Peyer's patch (tissue), 4 donors: ENCODE measurements at regions not wholly inside any gene's neighbourhood (a gene's known extent, or its start where the extent isn't known, plus 50 kb on each side); places are given as distances from the start of the nearest gene placed in this dataset.

Source experiments
- DNase-seq, 3 donors: peaks; one replicate each; pipeline ENCODE4 v3.0.0-alpha.2; 2017 to 2019
- H3K27ac ChIP-seq, 4 donors: fragments of 200-600 bp; sonication (generic); one replicate each; pipeline ENCODE4 v1.5.1; 2016 to 2019
- H3K27me3 ChIP-seq, 2 donors: fragments of 200-600 bp; sonication (generic); one replicate each; pipeline ENCODE4 v1.5.1; 2019
- H3K36me3 ChIP-seq, 3 donors: fragments of 200-600 bp; sonication (generic); one replicate each; pipeline ENCODE4 v1.5.1; 2016 to 2019
- H3K4me1 ChIP-seq, 4 donors: fragments of 200-600 bp; sonication (generic); one replicate each; pipeline ENCODE4 v1.5.1; 2016 to 2019
- H3K4me3 ChIP-seq, 4 donors: fragments of 200-600 bp; sonication (generic); 1 replicate in 3 of 4; 2 replicates in 1 of 4; pipeline ENCODE4 v1.5.1; 2016 to 2019; ENCODE audit warnings: mild to moderate bottlenecking in 1 of 4
- H3K9me3 ChIP-seq, 4 donors: fragments of 200-600 bp; sonication (generic); one replicate each; pipeline ENCODE4 v1.5.1; 2016 to 2019; ENCODE audit warnings: mild to moderate bottlenecking in 1 of 4
- POLR2A ChIP-seq, 2 donors: fragments of 450-650 bp; IDR thresholded peaks; one replicate each; pipeline ENCODE4 v1.5.1; 2017; ENCODE audit warnings: antibody characterized with exemption in 2 of 2, mild to moderate bottlenecking in 2 of 2, moderate library complexity in 2 of 2
- TF ChIP-seq, protein P1 (sequence below), 6 experiments: fragments of 450-650 bp in 4 of 6; fragments of 200-600 bp in 2 of 6; sonication (generic) in 1 of 6; IDR thresholded peaks; one replicate each; pipeline ENCODE4 v1.5.1; 2017 to 2019; ENCODE audit warnings: antibody characterized with exemption in 6 of 6, mild to moderate bottlenecking in 3 of 6, moderate library complexity in 1 of 6

DNA sequence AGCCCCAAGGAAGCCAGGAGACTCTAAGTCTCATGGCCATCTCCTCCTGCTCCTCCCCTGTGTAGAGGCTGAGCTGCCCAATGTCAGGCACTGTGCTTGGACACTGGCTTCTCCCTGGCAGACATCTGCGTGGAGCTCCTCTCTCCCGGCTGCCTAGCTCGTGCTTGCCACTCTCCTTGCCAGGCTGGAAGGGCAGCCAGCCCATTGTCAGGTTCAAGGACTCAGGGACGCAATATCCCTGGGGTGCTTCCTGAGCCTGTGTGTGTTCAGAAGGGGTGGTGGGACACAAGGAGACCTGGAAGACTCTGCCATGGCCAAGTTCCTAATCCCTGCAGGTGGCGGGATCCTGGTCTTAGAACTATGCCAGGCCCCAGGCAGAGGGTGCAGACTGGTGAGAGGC lies 65.4 kb upstream of the PARP1 start:
- H3K9me3 ChIP-seq = no peaks in the 10 kb centered on the region
- no peak overlapping the region for H3K4me3 ChIP-seq
- no peaks in the 10 kb centered on the region for H3K27me3 ChIP-seq
- H3K27ac ChIP-seq = no peak overlapping the region
- H3K36me3 ChIP-seq = no peaks in the 10 kb centered on the region
- H3K4me1 ChIP-seq = no peaks in the 10 kb centered on the region
- no peak for DNase-seq
- TF ChIP-seq, protein P1, sequence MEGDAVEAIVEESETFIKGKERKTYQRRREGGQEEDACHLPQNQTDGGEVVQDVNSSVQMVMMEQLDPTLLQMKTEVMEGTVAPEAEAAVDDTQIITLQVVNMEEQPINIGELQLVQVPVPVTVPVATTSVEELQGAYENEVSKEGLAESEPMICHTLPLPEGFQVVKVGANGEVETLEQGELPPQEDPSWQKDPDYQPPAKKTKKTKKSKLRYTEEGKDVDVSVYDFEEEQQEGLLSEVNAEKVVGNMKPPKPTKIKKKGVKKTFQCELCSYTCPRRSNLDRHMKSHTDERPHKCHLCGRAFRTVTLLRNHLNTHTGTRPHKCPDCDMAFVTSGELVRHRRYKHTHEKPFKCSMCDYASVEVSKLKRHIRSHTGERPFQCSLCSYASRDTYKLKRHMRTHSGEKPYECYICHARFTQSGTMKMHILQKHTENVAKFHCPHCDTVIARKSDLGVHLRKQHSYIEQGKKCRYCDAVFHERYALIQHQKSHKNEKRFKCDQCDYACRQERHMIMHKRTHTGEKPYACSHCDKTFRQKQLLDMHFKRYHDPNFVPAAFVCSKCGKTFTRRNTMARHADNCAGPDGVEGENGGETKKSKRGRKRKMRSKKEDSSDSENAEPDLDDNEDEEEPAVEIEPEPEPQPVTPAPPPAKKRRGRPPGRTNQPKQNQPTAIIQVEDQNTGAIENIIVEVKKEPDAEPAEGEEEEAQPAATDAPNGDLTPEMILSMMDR (IDR thresholded peaks at IDR 0.05) = no peak
- TF ChIP-seq POLR2A (IDR thresholded peaks at IDR 0.05) = no peak

DNA sequence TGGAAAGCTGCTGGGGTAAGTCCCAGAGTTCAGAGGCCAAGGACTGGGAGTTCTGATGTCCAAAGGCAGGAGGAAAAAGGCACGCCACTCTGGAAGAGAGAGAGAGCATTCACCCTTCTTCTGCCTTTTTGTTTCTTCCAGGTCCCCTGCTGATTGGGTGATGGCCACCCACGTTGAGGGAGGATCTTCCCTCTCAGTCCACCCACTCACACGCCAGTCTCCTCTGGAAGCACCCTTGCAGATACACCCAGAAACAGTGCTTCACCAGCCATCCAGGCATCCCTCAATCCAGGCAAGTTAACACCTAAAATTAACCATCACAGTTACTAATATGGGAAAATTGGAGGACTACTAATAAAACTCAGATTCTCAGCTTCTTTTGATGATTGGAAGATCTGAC lies 66.1 kb upstream of the PARP1 start:
- no peak for TF ChIP-seq POLR2A (IDR thresholded peaks at IDR 0.05)
- TF ChIP-seq, protein P1 (IDR thresholded peaks at IDR 0.05) = no peak
- no peaks in the 10 kb centered on the region for H3K36me3 ChIP-seq
- H3K4me3 ChIP-seq = no peak overlapping the region
- no peaks in the 10 kb centered on the region for H3K4me1 ChIP-seq
- H3K27me3 ChIP-seq = no peaks in the 10 kb centered on the region
- no peak for DNase-seq
- H3K27ac ChIP-seq = no peak overlapping the region
- H3K9me3 ChIP-seq = no peaks in the 10 kb centered on the region

- DNase-seq = no peak
- TF ChIP-seq, protein P1 (IDR thresholded peaks at IDR 0.05) = no peak
- no peak for TF ChIP-seq POLR2A (IDR thresholded peaks at IDR 0.05)
Observed at GRCh38 chr1:226474443-226475141, 66.7 kb upstream of the PARP1 start.

DNA sequence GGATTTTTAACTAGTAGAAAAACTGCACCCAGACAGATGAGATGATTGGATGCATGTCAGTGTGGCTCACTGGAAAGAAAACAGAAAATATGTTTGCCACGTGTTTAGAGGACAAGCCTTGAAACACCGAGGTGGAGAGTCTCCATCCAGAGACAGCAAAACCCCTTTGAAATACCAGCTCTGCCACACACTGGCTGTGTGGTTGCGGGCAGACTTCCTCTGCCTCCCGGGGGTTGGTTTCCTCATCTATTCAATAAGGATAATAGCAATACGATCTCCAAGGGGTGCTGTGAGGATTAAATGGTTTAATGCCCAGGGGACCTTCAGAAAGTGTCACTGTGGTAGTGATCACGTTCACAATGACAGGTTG lies 67.2 kb upstream of the PARP1 start:
- H3K27ac ChIP-seq = no peak overlapping the region
- H3K9me3 ChIP-seq = no peaks in the 10 kb centered on the region
- no peaks in the 10 kb centered on the region for H3K36me3 ChIP-seq
- no peaks in the 10 kb centered on the region for H3K27me3 ChIP-seq
- DNase-seq = no peak
- no peaks in the 10 kb centered on the region for H3K4me1 ChIP-seq
- H3K4me3 ChIP-seq = no peak overlapping the region
- TF ChIP-seq, protein P1 (IDR thresholded peaks at IDR 0.05) = no peak
- no peak for TF ChIP-seq POLR2A (IDR thresholded peaks at IDR 0.05)

More at GRCh38 chr1:226474443-226475141, 66.7 kb upstream of the PARP1 start:
- Histone ChIP-seq H3K27ac (no peak overlapping the region), H3K4me3 (no peak overlapping the region), H3K4me1 (no peaks in the 10 kb centered on the region), H3K36me3 (no peaks in the 10 kb centered on the region), H3K9me3 (no peaks in the 10 kb centered on the region), H3K27me3 (no peaks in the 10 kb centered on the region)

GRCh38 chr1:226476066-226476465 lies 68.2 kb upstream of the PARP1 start:
- no peaks in the 10 kb centered on the region for H3K4me1 ChIP-seq
- TF ChIP-seq, protein P1 (IDR thresholded peaks at IDR 0.05) = no peak
- TF ChIP-seq POLR2A (IDR thresholded peaks at IDR 0.05) = no peak
- H3K36me3 ChIP-seq = no peaks in the 10 kb centered on the region
- no peak overlapping the region for H3K27ac ChIP-seq
- DNase-seq = no peak
- no peak overlapping the region for H3K4me3 ChIP-seq
- H3K27me3 ChIP-seq = no peaks in the 10 kb centered on the region
- H3K9me3 ChIP-seq = no peaks in the 10 kb centered on the region
